ENCODE measurements at regions not wholly inside any gene's neighbourhood (a gene's known extent, or its start where the extent isn't known, plus 50 kb on each side); places are given as distances from the start of the nearest gene placed in this dataset.
"Not testable (repeated sequence)": the region's sequence is repeated elsewhere in the genome, so short reads cannot be mapped to it uniquely, and the experiment has no call there.

- no peak overlapping the region for H3K4me3 ChIP-seq (ENCODE audit: low read depth, low read length)
- no peak for DNase-seq (ENCODE audit: low read depth)
- TF ChIP-seq CTCF (conservative IDR thresholded peaks at IDR 0.05; ENCODE audit: low read depth, low read length) = no peak
Measured at GRCh38 chr4:141352331-141352730, 131.6 kb downstream of the ZNF330 start.

- TF ChIP-seq CTCF (conservative IDR thresholded peaks at IDR 0.05; ENCODE audit: low read depth, low read length) = no peak
- no peak for DNase-seq (ENCODE audit: low read depth)
- no peak overlapping the region for H3K4me3 ChIP-seq (ENCODE audit: low read depth, low read length)
Measured at GRCh38 chr4:141352909-141353525, 132.3 kb downstream of the ZNF330 start.

- no peak for TF ChIP-seq CTCF (conservative IDR thresholded peaks at IDR 0.05; ENCODE audit: low read depth, low read length)
- H3K4me3 ChIP-seq (ENCODE audit: low read depth, low read length) = no peak overlapping the region
- DNase-seq (ENCODE audit: low read depth) = no peak
Measured at GRCh38 chr4:141356321-141356962, 135.7 kb downstream of the ZNF330 start.

DNA sequence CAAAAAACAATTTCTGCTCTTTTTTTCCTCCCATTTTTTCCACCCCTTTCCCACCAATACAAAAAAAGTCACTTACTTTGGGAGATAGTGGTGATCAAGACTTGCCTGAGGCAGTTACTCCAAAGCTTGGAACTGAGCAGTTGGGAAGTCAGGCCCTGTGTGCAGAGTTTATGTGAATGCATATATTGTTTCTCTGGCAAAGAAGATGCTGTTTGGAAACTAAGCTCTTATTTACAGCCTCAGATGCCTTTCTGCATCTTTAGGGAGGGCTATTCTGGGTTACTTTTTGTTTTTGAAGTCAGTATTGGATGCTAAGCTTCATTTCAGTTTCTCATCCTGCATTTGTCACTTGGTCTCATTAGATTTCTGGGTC is 136.3 kb downstream of the ZNF330 start:
- DNase-seq (ENCODE audit: low read depth) = no peak
- TF ChIP-seq CTCF (conservative IDR thresholded peaks at IDR 0.05; ENCODE audit: low read depth, low read length) = no peak
- H3K4me3 ChIP-seq (ENCODE audit: low read depth, low read length) = no peak overlapping the region

DNA sequence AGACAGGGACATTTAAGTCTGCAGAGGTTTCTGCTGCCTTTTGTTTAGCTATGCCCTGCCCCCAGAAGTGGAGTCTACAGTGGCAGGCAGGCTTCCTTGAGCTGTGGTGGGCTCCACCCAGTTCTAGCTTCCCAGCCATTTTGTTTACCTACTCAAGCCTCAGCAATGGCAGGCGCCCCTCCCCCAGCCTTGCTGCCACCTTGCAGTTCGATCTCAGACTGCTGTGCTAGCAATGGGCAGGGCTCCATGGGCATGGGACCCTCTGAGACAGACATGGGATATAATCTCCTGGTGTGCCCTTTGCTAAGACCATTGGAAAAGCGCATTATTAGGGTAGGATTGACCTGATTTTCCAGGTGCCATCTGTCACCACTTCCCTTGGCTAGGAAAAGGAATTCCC is 147.5 kb downstream of the ZNF330 start:
- DNase-seq (ENCODE audit: low read depth); H3K4me3 ChIP-seq (ENCODE audit: low read depth, low read length): not testable (repeated sequence)

- no peak overlapping the region for H3K4me3 ChIP-seq (ENCODE audit: low read depth, low read length)
- no peak for TF ChIP-seq CTCF (conservative IDR thresholded peaks at IDR 0.05; ENCODE audit: low read depth, low read length)
- no peak for DNase-seq (ENCODE audit: low read depth)
Measured at GRCh38 chr4:141371206-141371605, 150.5 kb downstream of the ZNF330 start.

DNA sequence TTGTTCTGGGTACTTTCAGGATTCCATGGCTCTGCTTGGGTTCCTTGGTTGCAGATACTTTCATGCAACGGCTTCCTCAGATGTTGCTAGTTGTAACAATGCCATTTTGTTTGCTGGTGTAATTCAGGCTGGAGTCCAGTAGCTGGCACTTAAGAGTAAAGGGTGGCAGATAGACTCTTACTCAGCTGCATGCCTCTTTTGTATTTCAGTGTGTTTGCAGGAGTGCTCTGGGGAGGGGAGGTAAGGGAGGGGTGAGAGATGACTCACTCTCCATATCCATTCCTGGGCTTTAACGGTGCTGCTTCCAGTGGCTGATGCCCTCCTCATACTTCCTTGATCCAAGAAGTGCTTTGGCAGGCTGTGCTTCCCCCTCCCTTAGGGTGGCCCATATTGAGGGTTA is 155.2 kb downstream of the ZNF330 start:
- DNase-seq (ENCODE audit: low read depth) = peak; percentile 90
- TF ChIP-seq CTCF (conservative IDR thresholded peaks at IDR 0.05; ENCODE audit: low read depth, low read length) = peak; percentile 94
- H3K4me3 ChIP-seq (ENCODE audit: low read depth, low read length) = no peak overlapping the region
